ENCODE measurements at regions not wholly inside any gene's neighbourhood (a gene's known extent, or its start where the extent isn't known, plus 50 kb on each side); places are given as distances from the start of the nearest gene placed in this dataset.

DNA sequence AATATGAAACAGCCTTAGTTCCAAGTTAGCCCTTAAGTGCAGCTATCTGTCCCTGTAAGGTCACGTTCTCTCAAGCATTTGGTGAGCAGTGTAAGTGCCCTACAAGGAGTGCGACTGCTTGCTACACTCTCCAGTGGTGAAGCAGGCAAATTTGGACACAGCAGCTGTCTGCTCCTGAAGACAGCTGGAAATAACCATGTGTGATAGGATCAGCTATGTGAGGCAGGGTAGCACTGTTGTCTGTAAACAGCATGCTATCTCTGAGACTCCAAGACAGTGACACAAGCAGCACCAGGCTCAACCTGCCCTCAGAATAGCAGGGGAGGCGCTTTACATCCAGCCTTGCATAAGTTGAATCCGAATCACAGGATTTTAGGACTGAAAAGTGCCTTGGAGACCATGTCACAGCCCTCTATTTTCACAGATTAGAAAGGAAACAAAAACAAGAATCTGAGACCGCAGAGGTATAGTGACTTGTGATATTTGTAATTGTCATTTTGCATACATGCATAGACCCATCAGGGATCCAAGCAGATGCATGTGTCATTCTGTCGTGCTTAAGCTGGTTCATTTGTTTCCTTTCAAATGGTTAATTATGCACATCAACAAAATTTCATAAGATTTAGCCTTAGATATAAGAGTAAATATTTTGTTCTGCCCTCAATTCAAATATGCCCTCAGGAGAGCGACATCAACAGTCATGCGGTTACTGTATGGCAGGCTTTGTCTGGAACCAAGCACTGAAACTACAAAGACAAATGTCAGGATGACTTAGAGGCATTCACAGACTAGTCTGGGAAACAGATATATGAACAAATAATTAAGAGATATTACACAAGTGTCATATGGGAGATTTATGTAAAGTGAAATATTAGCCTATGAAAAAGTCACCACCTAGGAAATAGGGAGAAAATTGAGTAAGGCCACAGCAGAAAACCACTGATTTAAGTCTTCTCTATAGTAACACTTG is 134.9 kb upstream of the NRIP1 start:
- DNase-seq (ENCODE audit: extremely low spot score in 2 of 2) = no peak
- no peak for TF ChIP-seq POLR2AphosphoS5 (IDR thresholded peaks at IDR 0.05; ENCODE audit: insufficient read depth in 1 of 2, low read depth in 1 of 2)
- TF ChIP-seq, protein P1, sequence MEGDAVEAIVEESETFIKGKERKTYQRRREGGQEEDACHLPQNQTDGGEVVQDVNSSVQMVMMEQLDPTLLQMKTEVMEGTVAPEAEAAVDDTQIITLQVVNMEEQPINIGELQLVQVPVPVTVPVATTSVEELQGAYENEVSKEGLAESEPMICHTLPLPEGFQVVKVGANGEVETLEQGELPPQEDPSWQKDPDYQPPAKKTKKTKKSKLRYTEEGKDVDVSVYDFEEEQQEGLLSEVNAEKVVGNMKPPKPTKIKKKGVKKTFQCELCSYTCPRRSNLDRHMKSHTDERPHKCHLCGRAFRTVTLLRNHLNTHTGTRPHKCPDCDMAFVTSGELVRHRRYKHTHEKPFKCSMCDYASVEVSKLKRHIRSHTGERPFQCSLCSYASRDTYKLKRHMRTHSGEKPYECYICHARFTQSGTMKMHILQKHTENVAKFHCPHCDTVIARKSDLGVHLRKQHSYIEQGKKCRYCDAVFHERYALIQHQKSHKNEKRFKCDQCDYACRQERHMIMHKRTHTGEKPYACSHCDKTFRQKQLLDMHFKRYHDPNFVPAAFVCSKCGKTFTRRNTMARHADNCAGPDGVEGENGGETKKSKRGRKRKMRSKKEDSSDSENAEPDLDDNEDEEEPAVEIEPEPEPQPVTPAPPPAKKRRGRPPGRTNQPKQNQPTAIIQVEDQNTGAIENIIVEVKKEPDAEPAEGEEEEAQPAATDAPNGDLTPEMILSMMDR (IDR thresholded peaks at IDR 0.05) = no peak
- TF ChIP-seq POLR2A (IDR thresholded peaks at IDR 0.05) = no peak
- no peaks in the 10 kb centered on the region for H3K36me3 ChIP-seq
- H3K4me1 ChIP-seq = no peaks in the 10 kb centered on the region
- no peaks in the 10 kb centered on the region for H3K27me3 ChIP-seq
- H3K4me3 ChIP-seq = no peak overlapping the region
- no peak overlapping the region for H3K27ac ChIP-seq
- intact Hi-C loops (cut with DNase I) = no loop called here
- H3K9me3 ChIP-seq = no peaks in the 10 kb centered on the region

DNA sequence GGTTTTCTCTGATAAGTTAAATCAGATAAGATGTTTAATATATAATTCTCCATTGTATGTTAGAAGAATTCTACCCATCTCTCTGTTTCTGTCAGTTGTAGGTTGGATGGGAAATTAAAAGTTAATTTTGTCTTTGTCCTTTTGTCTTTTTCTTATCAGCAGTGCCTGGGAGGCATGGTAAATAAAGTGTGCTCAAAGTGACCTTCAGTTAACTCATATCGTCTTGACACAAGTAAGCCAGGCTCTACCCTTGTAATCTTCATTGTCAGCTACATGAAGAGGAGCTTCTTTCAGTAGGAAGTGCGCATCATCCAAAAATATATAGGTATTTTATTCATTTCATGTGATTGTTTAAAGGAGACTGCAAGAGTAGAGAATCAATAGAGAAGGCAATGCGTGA is 138.9 kb upstream of the NRIP1 start:
- no peaks in the 10 kb centered on the region for H3K9me3 ChIP-seq

DNA sequence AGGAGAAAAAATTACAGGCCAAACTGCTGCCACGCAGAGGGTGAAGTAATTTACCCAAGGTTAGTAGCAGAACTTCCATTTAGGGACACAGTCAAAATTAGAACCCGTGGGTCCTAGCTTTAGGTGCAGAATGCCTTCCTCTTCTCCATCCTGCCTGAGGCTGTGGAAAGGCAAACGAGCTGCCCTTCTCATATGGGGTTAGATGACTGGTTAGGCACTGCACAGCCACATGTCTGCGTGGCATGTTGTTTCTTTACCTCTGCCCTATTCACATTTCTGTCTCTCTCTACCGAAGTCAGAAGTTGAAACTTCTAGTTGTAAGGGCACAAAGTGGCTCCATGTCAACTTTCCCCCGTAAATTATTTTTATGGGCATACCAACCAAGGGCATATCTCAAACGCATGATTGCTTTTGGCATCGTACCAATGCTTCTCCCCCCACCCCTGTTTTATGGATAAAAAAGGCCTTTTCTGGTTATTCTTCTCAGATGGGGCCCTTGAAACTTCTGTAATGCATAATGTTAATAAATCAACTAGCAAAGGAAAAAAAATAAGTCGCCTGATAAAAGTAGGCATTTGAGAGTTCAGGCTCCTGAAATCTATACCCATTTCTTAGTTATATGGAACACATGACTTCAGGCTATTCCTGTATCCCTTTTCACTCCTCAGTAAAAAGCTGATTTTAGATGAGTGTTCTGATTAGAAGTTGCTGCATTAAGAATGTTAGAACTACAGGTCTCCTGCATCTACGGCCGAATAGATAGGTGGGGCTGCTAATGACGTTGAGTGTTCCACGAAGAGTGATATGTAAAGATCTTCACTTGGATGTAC is 139.6 kb upstream of the NRIP1 start:
- Histone ChIP-seq H3K4me3 (no peak overlapping the region), H3K27me3 (no peaks in the 10 kb centered on the region), H3K9me3 (no peaks in the 10 kb centered on the region), H3K27ac (no peak overlapping the region), H3K4me1 (no peaks in the 10 kb centered on the region), H3K36me3 (no peaks in the 10 kb centered on the region)
- intact Hi-C loops (cut with DNase I) = no loop called here
- no peak for DNase-seq (ENCODE audit: extremely low spot score in 2 of 2)
- no peak for TF ChIP-seq POLR2A (IDR thresholded peaks at IDR 0.05)
- TF ChIP-seq, protein P1 (IDR thresholded peaks at IDR 0.05) = no peak
- TF ChIP-seq POLR2AphosphoS5 (IDR thresholded peaks at IDR 0.05; ENCODE audit: insufficient read depth in 1 of 2, low read depth in 1 of 2) = no peak

More for the DNA sequence above, 138.9 kb upstream of the NRIP1 start:
- TF ChIP-seq POLR2A (IDR thresholded peaks at IDR 0.05) = no peak
- TF ChIP-seq, protein P1 (IDR thresholded peaks at IDR 0.05) = no peak
- no peak for TF ChIP-seq POLR2AphosphoS5 (IDR thresholded peaks at IDR 0.05; ENCODE audit: insufficient read depth in 1 of 2, low read depth in 1 of 2)
- no peak overlapping the region for H3K27ac ChIP-seq
- DNase-seq (ENCODE audit: extremely low spot score in 2 of 2) = no peak
- intact Hi-C loops (cut with DNase I) = no loop called here
- H3K36me3 ChIP-seq = no peaks in the 10 kb centered on the region
- H3K4me3 ChIP-seq = no peak overlapping the region
- no peaks in the 10 kb centered on the region for H3K27me3 ChIP-seq
- no peaks in the 10 kb centered on the region for H3K4me1 ChIP-seq

DNA sequence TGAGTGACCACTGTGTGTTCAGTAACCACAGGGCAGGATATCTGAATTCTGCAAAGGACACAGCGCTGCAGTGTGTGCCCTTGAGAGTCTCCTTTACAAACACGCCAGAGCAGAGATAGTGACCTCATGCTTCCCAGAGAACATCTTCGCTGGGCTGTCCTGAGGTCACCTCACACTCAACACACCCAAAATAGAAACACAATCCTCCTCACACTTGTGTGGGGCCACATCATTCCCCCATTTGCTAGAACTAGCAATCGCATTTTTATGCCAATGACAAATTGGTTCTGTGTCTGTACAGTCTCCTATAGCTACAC is 140.1 kb upstream of the NRIP1 start:
- H3K27ac ChIP-seq = no peak overlapping the region
- H3K9me3 ChIP-seq = no peaks in the 10 kb centered on the region
- intact Hi-C loops (cut with DNase I) = no loop called here
- H3K27me3 ChIP-seq = no peaks in the 10 kb centered on the region
- H3K4me1 ChIP-seq = no peaks in the 10 kb centered on the region
- no peaks in the 10 kb centered on the region for H3K36me3 ChIP-seq
- H3K4me3 ChIP-seq = no peak overlapping the region
- DNase-seq (ENCODE audit: extremely low spot score in 2 of 2) = no peak
- no peak for TF ChIP-seq POLR2A (IDR thresholded peaks at IDR 0.05)
- TF ChIP-seq POLR2AphosphoS5 (IDR thresholded peaks at IDR 0.05; ENCODE audit: insufficient read depth in 1 of 2, low read depth in 1 of 2) = no peak
- TF ChIP-seq, protein P1 (IDR thresholded peaks at IDR 0.05) = no peak

Measured in vagina (tissue), 2 donors.